ENCODE measurements at regions not wholly inside any gene's neighbourhood (a gene's known extent, or its start where the extent isn't known, plus 50 kb on each side); places are given as distances from the start of the nearest gene placed in this dataset.

- Histone ChIP-seq H3K27ac (ENCODE audit: low read depth in 1 of 2, low read length in 2 of 2) (no peak overlapping the region), H3K4me1 (ENCODE audit: control insufficient read depth in 4 of 4, insufficient read depth in 4 of 4, low read length in 3 of 4) (no peaks in the 10 kb centered on the region), H3K4me3 (ENCODE audit: low read depth in 1 of 3, low read length in 3 of 3) (no peak overlapping the region), H3K27me3 (ENCODE audit: control insufficient read depth in 4 of 4, insufficient read depth in 4 of 4, low read length in 3 of 4) (no peaks in the 10 kb centered on the region), H3K9ac (ENCODE audit: low read depth in 1 of 2, low read length in 2 of 2) (no peak overlapping the region), H3K9me3 (ENCODE audit: control insufficient read depth in 4 of 4, low read length in 3 of 4) (no peaks in the 10 kb centered on the region), H3K36me3 (ENCODE audit: control insufficient read depth in 4 of 4, insufficient read depth in 3 of 4, low read depth in 1 of 4, low read length in 3 of 4) (no peaks in the 10 kb centered on the region)
- WGBS = 83% methylated on average over 11 of the region's 11 CpGs
- no peak for DNase-seq (ENCODE audit: low spot score)
- TF ChIP-seq TAF1 (conservative IDR thresholded peaks at IDR 0.05) (no peak), REST (IDR thresholded peaks at IDR 0.05) (no peak), HNF4A (conservative IDR thresholded peaks at IDR 0.05) (no peak), YY1 (IDR thresholded peaks at IDR 0.05) (no peak), FOXA2 (IDR thresholded peaks at IDR 0.05) (no peak), FOXA1 (IDR thresholded peaks at IDR 0.05) (no peak), ZBTB33 (IDR thresholded peaks at IDR 0.05) (no peak), GABPA (IDR thresholded peaks at IDR 0.05 in 1 of 2, conservative IDR thresholded peaks at IDR 0.05 in 1 of 2) (no peak), CTCF (IDR thresholded peaks at IDR 0.05; ENCODE audit: low read depth, low read length, missing input control) (no peak), EGR1 (IDR thresholded peaks at IDR 0.05; ENCODE audit: low read depth in 2 of 2) (no peak), SP1 (IDR thresholded peaks at IDR 0.05) (no peak)
These were observed 173.5 kb upstream of the RNF32 start for GRCh38 chr7:156466955-156467625.

- 64% methylated on average over 13 of the region's 13 CpGs for WGBS
- Histone ChIP-seq H3K9me3 (ENCODE audit: control insufficient read depth in 4 of 4, low read length in 3 of 4) (no peaks in the 10 kb centered on the region), H3K4me3 (ENCODE audit: low read depth in 1 of 3, low read length in 3 of 3) (no peak overlapping the region), H3K9ac (ENCODE audit: low read depth in 1 of 2, low read length in 2 of 2) (no peak overlapping the region), H3K27ac (ENCODE audit: low read depth in 1 of 2, low read length in 2 of 2) (no peak overlapping the region), H3K4me1 (ENCODE audit: control insufficient read depth in 4 of 4, insufficient read depth in 4 of 4, low read length in 3 of 4) (no peaks in the 10 kb centered on the region), H3K36me3 (ENCODE audit: control insufficient read depth in 4 of 4, insufficient read depth in 3 of 4, low read depth in 1 of 4, low read length in 3 of 4) (no peaks in the 10 kb centered on the region), H3K27me3 (ENCODE audit: control insufficient read depth in 4 of 4, insufficient read depth in 4 of 4, low read length in 3 of 4) (no peaks in the 10 kb centered on the region)
- no peak for DNase-seq (ENCODE audit: low spot score)
- no peak for TF ChIP-seq SP1 (IDR thresholded peaks at IDR 0.05)
- no peak for TF ChIP-seq ATF3 (IDR thresholded peaks at IDR 0.05)
- no peak for TF ChIP-seq HNF4G (IDR thresholded peaks at IDR 0.05)
- TF ChIP-seq CTCF (IDR thresholded peaks at IDR 0.05; ENCODE audit: low read depth, low read length, missing input control) = no peak
- no peak for TF ChIP-seq RXRA (IDR thresholded peaks at IDR 0.05)
- TF ChIP-seq FOXA1 (IDR thresholded peaks at IDR 0.05) = no peak
- TF ChIP-seq FOXA2 (IDR thresholded peaks at IDR 0.05) = no peak
- no peak for TF ChIP-seq YY1 (IDR thresholded peaks at IDR 0.05)
- TF ChIP-seq HNF4A (conservative IDR thresholded peaks at IDR 0.05) = no peak
- no peak for TF ChIP-seq MAX (IDR thresholded peaks at IDR 0.05)
- TF ChIP-seq TAF1 (conservative IDR thresholded peaks at IDR 0.05) = no peak
- TF ChIP-seq REST (IDR thresholded peaks at IDR 0.05) = no peak
- TF ChIP-seq EGR1 (IDR thresholded peaks at IDR 0.05; ENCODE audit: low read depth in 2 of 2) = no peak
- no peak for TF ChIP-seq GABPA (IDR thresholded peaks at IDR 0.05 in 1 of 2, conservative IDR thresholded peaks at IDR 0.05 in 1 of 2)
- no peak for TF ChIP-seq RAD21 (IDR thresholded peaks at IDR 0.05)
- no peak for TF ChIP-seq NR2F2 (IDR thresholded peaks at IDR 0.05)
These were observed 174.3 kb upstream of the RNF32 start for GRCh38 chr7:156466272-156466671.
